ACC112 (cell line): ENCODE measurements at regions not wholly inside any gene's neighbourhood (a gene's known extent, or its start where the extent isn't known, plus 50 kb on each side); places are given as distances from the start of the nearest gene placed in this dataset.

Source experiments
- H2AFZ ChIP-seq: fragments of 200-600 bp; sonication (generic); one replicate; pipeline ENCODE4 v1.6.0; 2017; ENCODE audit warnings: antibody characterized with exemption, low read length; ENCODE audit not compliant: unreplicated experiment
- H3K27ac ChIP-seq: fragments of 200-600 bp; sonication (generic); 2 replicates; pipeline ENCODE4 v1.5.1; 2014; ENCODE audit warnings: low read depth, mild to moderate bottlenecking, antibody characterized with exemption, low read length, moderate library complexity
- H3K27me3 ChIP-seq: fragments of 200-600 bp; sonication (generic); 2 replicates; pipeline ENCODE4 v1.6.1; 2014; ENCODE audit warnings: mild to moderate bottlenecking, antibody characterized with exemption, low read length, moderate library complexity, mixed read lengths; ENCODE audit not compliant: insufficient read depth
- H3K36me3 ChIP-seq: fragments of 200-600 bp; sonication (generic); 2 replicates; pipeline ENCODE4 v1.6.1; 2016; ENCODE audit warnings: mild to moderate bottlenecking, antibody characterized with exemption, low read length, moderate library complexity, mixed read lengths; ENCODE audit not compliant: insufficient read depth
- H3K4me1 ChIP-seq: fragments of 200-600 bp; sonication (generic); one replicate; pipeline ENCODE4 v1.6.1; 2016; ENCODE audit warnings: low read length, mixed read lengths; ENCODE audit not compliant: insufficient read depth, unreplicated experiment, control insufficient read depth
- H3K4me3 ChIP-seq: fragments of 200-600 bp; sonication (generic); 2 replicates; pipeline ENCODE4 v1.5.1; 2014; ENCODE audit warnings: mild to moderate bottlenecking, low read depth, low read length
- H3K79me2 ChIP-seq: fragments of 200-600 bp; sonication (generic); one replicate; pipeline ENCODE4 v1.6.0; 2016; ENCODE audit warnings: low read length; ENCODE audit not compliant: control insufficient read depth, unreplicated experiment, insufficient read depth

- Histone ChIP-seq H3K4me1 (no peaks in the 10 kb centered on the region), H2AFZ (no peak overlapping the region), H3K27ac (no peak overlapping the region), H3K36me3 (no peaks in the 10 kb centered on the region), H3K4me3 (no peak overlapping the region), H3K27me3 (no peaks in the 10 kb centered on the region), H3K79me2 (no peaks in the 10 kb centered on the region)
Measured at GRCh38 chr2:209044307-209044706, 379.5 kb upstream of the MAP2 start.

DNA sequence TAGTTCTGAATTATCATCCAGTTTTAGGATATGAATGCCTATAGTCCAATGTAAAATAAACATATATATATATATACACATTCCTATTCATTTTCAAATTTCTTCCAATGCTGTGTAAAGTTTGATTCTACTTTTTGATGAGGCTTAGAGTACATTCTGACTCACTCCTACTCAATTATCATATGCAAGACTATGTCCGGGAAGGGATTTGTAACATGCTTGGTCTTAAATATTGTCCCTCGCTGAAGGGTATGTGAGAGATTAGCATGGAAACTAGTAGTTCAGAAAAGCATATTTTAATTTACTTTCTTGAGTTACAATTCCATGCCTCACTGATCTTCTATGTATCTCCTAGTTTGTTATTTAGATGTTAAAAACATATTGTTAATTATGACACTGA is 377.7 kb upstream of the MAP2 start:
- Histone ChIP-seq H3K4me1 (no peaks in the 10 kb centered on the region), H2AFZ (no peak overlapping the region), H3K36me3 (no peaks in the 10 kb centered on the region), H3K27me3 (no peaks in the 10 kb centered on the region), H3K79me2 (no peaks in the 10 kb centered on the region), H3K27ac (no peak overlapping the region), H3K4me3 (no peak overlapping the region)

- H3K4me3 ChIP-seq = no peak overlapping the region
- H3K4me1 ChIP-seq = no peaks in the 10 kb centered on the region
- H2AFZ ChIP-seq = no peak overlapping the region
- H3K79me2 ChIP-seq = no peaks in the 10 kb centered on the region
- H3K27ac ChIP-seq = no peak overlapping the region
- no peaks in the 10 kb centered on the region for H3K27me3 ChIP-seq
- H3K36me3 ChIP-seq = no peaks in the 10 kb centered on the region
Measured at GRCh38 chr2:209049608-209050007, 374.2 kb upstream of the MAP2 start.

DNA sequence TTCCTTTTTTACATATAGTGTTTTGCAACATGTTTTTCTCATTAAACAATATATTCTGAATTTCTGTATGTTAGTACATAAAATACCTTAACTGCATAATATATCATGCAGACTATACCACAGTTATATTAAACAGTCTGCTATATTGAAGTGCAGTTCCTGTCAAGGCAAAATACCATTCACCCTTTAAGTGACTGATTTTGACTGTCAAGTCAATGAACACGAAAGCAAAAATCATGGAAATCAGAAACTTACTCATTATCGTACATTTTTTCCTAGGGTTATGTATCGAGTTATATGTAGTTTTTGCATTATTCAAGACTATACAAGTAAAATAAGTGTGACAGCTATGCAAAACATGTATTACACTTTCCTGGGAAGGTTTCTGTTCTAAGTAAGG is 361.6 kb upstream of the MAP2 start:
- no peaks in the 10 kb centered on the region for H3K4me1 ChIP-seq
- no peaks in the 10 kb centered on the region for H3K79me2 ChIP-seq
- no peak overlapping the region for H3K4me3 ChIP-seq
- H3K36me3 ChIP-seq = no peaks in the 10 kb centered on the region
- no peaks in the 10 kb centered on the region for H3K27me3 ChIP-seq
- no peak overlapping the region for H2AFZ ChIP-seq
- no peak overlapping the region for H3K27ac ChIP-seq

DNA sequence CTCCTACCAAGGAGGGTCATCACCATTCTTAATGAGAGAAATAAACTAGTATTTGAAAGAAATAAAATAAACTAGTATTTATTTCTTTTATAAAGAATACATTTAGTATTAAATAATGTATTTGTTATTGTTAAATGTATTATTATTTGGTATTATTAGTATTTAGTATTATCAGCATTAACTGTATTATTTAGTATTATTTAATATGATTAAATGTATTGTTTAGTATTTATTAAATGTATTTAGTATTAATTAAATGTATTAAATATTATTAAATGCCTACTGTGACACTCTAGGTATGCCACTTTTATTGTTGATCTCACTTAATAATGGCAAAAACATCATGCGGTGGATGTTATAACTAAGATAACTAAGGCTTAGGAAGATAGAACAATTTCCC is 353.6 kb upstream of the MAP2 start:
- H3K27ac ChIP-seq = no peak overlapping the region
- H3K27me3 ChIP-seq = no peaks in the 10 kb centered on the region
- H3K4me1 ChIP-seq = no peaks in the 10 kb centered on the region
- H3K36me3 ChIP-seq = no peaks in the 10 kb centered on the region
- H2AFZ ChIP-seq = no peak overlapping the region
- no peaks in the 10 kb centered on the region for H3K79me2 ChIP-seq
- H3K4me3 ChIP-seq = no peak overlapping the region

DNA sequence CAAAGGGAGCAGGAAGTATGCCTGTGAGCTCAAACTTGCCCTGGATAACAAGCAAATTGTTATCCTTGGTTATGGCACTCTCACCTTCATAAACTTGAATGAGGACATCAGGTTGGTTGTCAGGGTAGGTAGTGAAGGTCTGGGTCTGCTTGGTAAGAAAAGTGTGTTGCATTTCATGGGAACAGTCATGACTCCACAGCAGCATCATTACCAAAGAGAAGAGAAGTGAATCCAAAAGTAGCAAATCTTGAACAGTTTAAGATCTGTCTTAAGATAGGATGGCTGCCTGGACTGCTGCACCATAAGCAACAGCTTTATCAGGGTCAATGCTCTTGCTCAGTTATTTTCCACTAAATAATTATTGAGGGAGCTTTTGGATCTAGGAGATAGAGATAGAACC is 350.7 kb upstream of the MAP2 start:
- Histone ChIP-seq H3K79me2 (no peaks in the 10 kb centered on the region), H3K27ac (no peak overlapping the region), H3K4me1 (no peaks in the 10 kb centered on the region), H3K36me3 (no peaks in the 10 kb centered on the region), H3K27me3 (no peaks in the 10 kb centered on the region), H3K4me3 (no peak overlapping the region), H2AFZ (no peak overlapping the region)

- Histone ChIP-seq H3K79me2 (no peaks in the 10 kb centered on the region), H3K4me3 (no peak overlapping the region), H3K27me3 (no peaks in the 10 kb centered on the region), H3K36me3 (no peaks in the 10 kb centered on the region), H3K27ac (no peak overlapping the region), H2AFZ (no peak overlapping the region), H3K4me1 (no peaks in the 10 kb centered on the region)
Measured at GRCh38 chr2:209074711-209075110, 349.1 kb upstream of the MAP2 start.

DNA sequence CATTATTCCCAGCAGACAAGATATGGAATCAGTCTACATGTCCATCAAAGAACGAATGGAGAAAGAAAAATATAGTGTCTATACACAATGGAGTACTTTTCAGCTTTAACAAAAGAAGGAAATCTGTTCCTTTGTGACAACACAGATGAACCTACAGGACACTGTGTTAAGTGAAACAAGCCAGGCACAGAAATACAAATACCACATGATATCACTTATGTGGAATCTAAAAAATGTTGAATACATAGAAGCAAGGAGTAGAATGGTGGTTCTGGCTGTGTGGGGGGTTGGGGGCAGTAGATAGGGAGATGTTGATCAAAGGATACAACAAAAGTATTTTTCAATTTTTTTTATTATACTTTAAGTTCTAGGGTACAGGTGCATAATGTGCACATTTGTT is 347.7 kb upstream of the MAP2 start:
- Histone ChIP-seq H3K27me3 (no peaks in the 10 kb centered on the region), H3K36me3 (no peaks in the 10 kb centered on the region), H3K4me1 (no peaks in the 10 kb centered on the region)

GRCh38 chr2:209086761-209087160 is 337.1 kb upstream of the MAP2 start:
- Histone ChIP-seq H3K4me1 (no peaks in the 10 kb centered on the region), H3K4me3 (no peak overlapping the region), H2AFZ (no peak overlapping the region), H3K27me3 (no peaks in the 10 kb centered on the region), H3K36me3 (no peaks in the 10 kb centered on the region), H3K27ac (no peak overlapping the region), H3K79me2 (no peaks in the 10 kb centered on the region)

More for the DNA sequence above, 347.7 kb upstream of the MAP2 start:
- no peaks in the 10 kb centered on the region for H3K79me2 ChIP-seq
- no peak overlapping the region for H3K27ac ChIP-seq
- H2AFZ ChIP-seq = no peak overlapping the region
- H3K4me3 ChIP-seq = no peak overlapping the region

GRCh38 chr2:209091056-209091455 is 332.8 kb upstream of the MAP2 start:
- H3K4me3 ChIP-seq = no peak overlapping the region
- no peak overlapping the region for H3K27ac ChIP-seq
- H2AFZ ChIP-seq = no peak overlapping the region
- no peaks in the 10 kb centered on the region for H3K36me3 ChIP-seq
- H3K4me1 ChIP-seq = no peaks in the 10 kb centered on the region
- H3K27me3 ChIP-seq = no peaks in the 10 kb centered on the region
- H3K79me2 ChIP-seq = no peaks in the 10 kb centered on the region

DNA sequence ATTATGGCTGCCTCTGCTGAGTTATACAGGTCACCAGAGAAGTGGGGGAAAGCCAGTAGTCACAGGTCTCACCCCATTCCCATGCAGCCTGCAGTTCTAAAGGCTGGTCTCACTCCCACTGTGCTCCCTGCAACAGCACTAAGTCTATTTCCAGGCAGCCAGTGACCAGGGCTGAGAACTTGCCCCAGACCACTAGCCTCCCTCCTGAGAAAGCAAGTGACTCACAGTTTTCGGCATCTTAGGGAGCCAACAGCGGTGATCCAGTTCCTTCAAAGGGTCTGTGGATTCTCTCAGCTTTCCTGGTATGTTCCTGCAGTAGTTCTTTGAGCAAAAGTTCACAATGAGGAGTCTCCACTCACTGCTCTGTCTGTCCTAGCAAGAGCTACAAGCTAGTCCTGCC is 329.6 kb upstream of the MAP2 start:
- Histone ChIP-seq H3K27me3 (no peaks in the 10 kb centered on the region), H3K79me2 (no peaks in the 10 kb centered on the region), H3K36me3 (no peaks in the 10 kb centered on the region), H3K4me1 (no peaks in the 10 kb centered on the region), H3K27ac (no peak overlapping the region), H3K4me3 (no peak overlapping the region), H2AFZ (no peak overlapping the region)

- no peaks in the 10 kb centered on the region for H3K79me2 ChIP-seq
- H2AFZ ChIP-seq = no peak overlapping the region
- no peak overlapping the region for H3K27ac ChIP-seq
- H3K36me3 ChIP-seq = no peaks in the 10 kb centered on the region
- no peaks in the 10 kb centered on the region for H3K4me1 ChIP-seq
- H3K4me3 ChIP-seq = no peak overlapping the region
- no peaks in the 10 kb centered on the region for H3K27me3 ChIP-seq
Measured at GRCh38 chr2:209095432-209095831, 328.4 kb upstream of the MAP2 start.
